GM21367 (cell line): ENCODE measurements at regions not wholly inside any gene's neighbourhood (a gene's known extent, or its start where the extent isn't known, plus 50 kb on each side); places are given as distances from the start of the nearest gene placed in this dataset.

Experiments used
- ATAC-seq: cut with Tn5 transposase; IDR thresholded peaks from one replicate; pipeline ENCODE4 v1.9.1; 2021; ENCODE audit not compliant: unreplicated experiment

GRCh38 chr6:108734271-108734922 is 113.8 kb upstream of the ARMC2 start:
- no peak for ATAC-seq

DNA sequence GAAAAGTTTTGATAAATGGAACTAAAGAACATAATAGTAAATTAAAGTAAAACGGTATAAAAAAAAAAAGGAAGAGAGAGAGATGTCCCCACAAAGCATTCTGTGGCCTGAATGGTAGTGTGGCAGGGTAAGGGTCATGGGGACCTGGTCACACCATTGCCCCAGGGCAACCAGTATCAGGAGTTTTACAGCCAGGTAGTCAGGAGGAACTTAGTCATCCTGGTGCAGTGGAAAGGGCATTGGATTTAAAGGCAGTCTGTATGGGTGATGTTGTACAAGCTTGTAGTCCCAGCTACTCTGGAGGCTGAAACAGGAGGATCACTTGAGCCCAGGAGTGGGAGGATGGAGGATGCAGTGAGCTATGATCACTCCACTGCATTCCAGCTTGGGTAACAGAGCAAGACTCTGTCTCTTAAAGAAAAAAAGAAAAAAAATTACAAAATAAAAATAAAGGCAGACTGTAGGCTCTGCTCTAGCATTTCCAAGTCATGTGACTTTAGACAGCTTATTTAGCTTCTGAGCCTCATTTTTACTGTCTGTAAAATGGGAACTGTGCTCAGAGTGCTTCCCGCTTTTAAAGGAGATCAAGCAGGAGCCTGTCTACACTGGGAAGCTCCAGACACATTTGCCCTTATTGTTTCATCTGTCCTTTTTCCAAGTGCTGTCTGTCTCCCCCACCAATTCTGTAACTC is 112.8 kb upstream of the ARMC2 start:
- no peak for ATAC-seq

GRCh38 chr6:108736002-108736361 is 112.2 kb upstream of the ARMC2 start:
- ATAC-seq, result no peak

- ATAC-seq, result no peak
These were observed 111.4 kb upstream of the ARMC2 start for GRCh38 chr6:108736832-108737231.

DNA sequence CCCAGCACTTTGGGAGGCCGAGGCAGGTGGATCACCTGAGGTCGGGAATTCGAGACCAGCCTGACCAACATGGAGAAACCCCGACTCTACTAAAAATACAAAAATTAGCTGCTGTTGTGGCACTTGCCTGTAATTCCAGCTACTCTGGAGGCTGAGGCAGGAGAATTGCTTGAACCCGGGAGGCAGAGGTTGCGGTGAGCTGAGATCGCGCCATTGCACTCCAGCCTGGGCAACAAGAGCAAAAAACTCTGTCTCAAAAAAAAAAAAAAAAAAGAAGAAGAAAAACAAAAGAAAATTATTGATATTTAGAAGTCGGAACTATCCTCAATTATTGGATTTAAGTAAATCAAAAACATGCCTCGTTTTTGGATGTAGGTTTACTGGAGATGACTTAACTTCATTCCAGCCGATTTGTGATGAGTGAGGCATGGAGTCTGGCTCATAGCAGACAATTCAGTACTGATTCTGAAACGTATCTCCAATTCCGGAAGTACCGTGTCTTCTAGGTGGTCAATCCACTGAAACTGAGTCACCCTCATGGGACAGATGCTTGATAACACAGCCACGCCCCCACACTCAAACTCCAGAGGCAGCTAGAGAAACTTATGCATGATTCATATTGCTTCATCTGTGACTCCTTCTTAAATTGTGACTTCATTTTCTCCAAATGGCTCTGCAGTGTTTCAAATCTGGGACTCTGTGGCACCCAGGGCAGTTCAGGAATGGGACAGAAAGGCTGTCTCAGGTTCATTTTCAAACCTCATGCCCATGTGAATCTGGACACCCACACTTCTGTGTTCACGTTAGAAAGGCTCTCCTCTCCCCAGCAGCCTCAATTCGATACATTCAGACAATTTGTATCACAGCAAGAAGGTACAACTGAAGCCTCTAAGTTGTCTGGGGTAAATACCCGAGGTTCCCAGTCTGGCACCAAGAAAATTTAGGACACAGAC is 110.4 kb upstream of the ARMC2 start:
- ATAC-seq, result no peak

- no peak for ATAC-seq
These were observed 109.4 kb upstream of the ARMC2 start for GRCh38 chr6:108738684-108739416.

DNA sequence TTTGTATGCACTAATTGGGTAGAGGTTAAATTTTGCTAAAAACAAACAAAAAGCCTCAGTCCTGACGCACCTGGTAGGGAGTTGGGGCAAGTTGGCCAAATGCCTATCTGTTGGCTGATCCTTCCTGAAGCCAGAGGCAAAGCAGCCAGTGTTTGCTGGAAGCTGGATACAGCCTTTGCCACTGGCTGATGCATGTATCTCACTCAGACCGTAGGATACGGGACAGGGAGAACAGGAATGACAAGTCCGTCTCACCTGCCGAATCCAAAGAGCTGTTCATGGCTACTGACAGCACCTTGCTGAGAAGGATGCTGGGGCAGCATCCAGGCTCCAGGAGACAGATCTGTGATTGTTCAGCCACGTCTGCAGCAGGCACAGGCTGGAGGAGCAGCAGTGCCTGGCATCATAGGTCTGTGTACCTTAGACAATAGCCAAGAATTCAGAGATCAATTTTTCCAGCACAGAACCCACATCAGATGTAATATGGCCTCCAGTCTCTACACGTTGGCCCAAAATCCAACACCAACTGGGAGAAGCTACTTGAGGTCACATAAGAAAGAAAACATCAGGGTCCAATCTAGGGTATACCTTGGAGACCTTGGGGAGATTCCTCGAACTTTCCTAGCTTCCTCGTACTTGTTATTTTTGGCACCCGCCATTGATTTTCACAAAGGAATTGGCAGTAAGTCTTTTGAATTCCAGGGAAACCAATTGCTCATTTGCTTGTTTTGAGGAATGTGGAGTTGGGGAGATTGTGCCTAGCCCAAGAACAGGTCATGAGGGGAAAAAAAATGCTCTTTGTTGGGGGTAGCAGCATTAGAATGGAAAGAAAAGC is 108.5 kb upstream of the ARMC2 start:
- ATAC-seq, result no peak

- no peak for ATAC-seq
These were observed 106.8 kb upstream of the ARMC2 start for GRCh38 chr6:108741331-108741989.

GRCh38 chr6:108742041-108742440 is 106.2 kb upstream of the ARMC2 start:
- no peak for ATAC-seq

- ATAC-seq, result no peak
These were observed 103.8 kb upstream of the ARMC2 start for GRCh38 chr6:108744244-108744972.

DNA sequence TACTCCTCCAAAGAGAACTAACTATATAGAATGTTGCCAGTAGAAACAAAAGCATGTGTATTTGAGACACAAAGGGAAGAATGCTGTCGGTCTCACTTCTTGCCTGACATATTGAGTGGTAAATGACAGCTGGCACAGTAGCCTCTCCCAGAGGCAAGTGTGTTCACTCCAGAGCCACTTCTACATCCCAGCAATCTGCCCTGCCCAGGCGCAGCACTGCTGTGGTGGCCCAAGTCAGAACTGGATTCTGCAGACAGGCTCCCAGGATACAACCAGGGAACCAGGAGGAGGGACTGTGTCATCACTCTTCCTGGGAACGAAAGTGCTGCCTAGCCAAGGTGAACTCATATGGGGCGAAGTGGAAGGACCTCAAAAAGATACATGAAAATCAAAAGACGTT is 103.2 kb upstream of the ARMC2 start:
- ATAC-seq, result no peak

GRCh38 chr6:108745664-108746336 is 102.4 kb upstream of the ARMC2 start:
- ATAC-seq, result no peak

DNA sequence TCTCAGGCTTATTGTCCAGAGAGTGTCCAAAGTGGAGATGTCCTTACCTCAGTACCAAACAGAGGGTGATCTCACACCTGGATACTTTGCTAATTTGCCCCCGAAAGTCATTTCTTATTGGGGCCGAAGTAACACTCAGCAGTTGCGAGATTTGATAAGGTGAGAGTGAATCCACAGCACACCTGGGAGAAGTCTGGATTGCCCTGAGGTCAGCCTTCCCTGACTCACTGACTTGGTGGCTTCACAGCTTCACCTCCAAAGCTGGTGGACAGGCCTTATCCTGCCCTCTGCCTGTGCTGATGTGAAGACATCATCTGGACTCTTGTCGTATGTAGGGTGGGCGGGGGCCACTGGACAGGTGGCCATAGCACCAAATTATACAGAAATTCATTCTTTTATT is 101.9 kb upstream of the ARMC2 start:
- ATAC-seq, result no peak

DNA sequence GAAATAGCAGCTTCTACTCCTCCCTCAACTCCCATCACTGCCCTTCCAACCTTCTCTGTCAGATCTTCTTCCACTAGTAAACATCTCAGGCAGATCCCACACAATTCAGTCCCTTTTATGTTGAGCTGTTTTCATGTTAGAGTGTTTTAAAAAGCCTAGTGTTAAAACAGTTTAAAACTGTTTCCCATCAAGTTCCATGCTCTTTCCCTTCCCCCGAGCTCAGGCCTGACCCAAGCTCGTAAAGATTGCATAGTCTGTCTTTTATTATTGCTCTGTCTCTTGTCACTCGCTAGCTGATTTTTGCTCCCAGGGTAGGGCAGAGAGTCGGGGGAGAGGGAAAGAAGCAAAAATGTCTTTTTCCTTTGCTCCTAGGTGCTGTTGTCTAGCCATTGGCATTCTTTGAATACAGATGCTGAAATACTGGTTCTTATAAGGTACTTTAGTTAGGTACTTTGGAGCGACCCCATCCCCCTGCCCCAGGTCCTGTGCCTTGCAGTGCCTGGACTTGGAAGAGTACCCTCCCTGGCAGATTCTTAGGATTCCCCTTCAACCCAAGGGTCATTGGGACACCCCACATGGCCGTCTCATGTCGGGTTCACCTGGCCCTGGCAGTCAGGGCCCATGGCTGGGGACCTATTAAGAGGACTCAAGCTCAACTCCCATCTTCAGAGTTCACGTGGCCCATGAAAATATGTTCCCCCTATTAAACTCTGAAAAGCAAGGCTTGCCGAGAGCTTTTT is 101.2 kb upstream of the ARMC2 start:
- ATAC-seq, result no peak

- ATAC-seq, result no peak
These were observed 100.2 kb upstream of the ARMC2 start for GRCh38 chr6:108748055-108748454.

GRCh38 chr6:108748959-108749358 is 99.3 kb upstream of the ARMC2 start:
- no peak for ATAC-seq

DNA sequence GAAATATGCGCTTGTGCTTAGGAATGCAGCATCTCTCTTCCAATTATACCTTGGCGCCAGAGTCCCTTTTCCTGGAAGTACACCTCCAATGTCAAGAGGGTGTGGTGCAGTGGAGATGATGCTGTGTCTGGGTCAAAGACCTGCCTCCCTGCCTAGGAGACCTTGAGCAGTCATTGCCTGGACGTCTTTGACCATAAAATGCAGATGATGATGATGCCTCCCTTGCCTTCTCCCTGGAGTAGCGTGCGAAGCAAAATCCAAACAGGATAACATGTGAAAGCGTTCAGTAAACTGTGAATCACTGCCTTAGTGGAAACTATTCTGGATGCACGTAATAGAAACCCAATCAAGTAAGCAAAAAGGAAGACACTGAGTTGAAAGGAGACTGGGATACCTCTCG is 97.4 kb upstream of the ARMC2 start:
- ATAC-seq, result no peak

- ATAC-seq, result no peak
These were observed 96.9 kb upstream of the ARMC2 start for GRCh38 chr6:108751282-108751681.
